A549 (cell line): ENCODE measurements at regions not wholly inside any gene's neighbourhood (a gene's known extent, or its start where the extent isn't known, plus 50 kb on each side); places are given as distances from the start of the nearest gene placed in this dataset.

Experiments
- ATAC-seq, 2 experiments: fragments of 200-7000 bp in 1 of 2; fragments of >200 bp in 1 of 2; cut with Nextera tagmentation in 1 of 2; cut with Tn5 transposase in 1 of 2; 3 replicates each; pipeline versions ENCODE4 v1.8.0 to v1.9.1; 2018 to 2020; ENCODE audit warnings: mild to moderate bottlenecking in 1 of 2, moderate library complexity in 1 of 2
- CTCF ChIA-PET: fragments of 300-600 bp; sonication (Branson Sonifier 250); formaldehyde crosslinking; extraction: SDS; loops from one replicate; lab custom pipeline; 2021; ENCODE audit warnings: antibody characterized with exemption, inconsistent platforms; lab: Yijun Ruan, JAX
- POLR2A ChIA-PET: fragments of 350-600 bp; formaldehyde crosslinking; extraction: SDS; loops from one replicate; lab custom pipeline; 2021; ENCODE audit warnings: antibody characterized with exemption, inconsistent platforms; lab: Yijun Ruan, JAX
- DNase-seq, 2 experiments: peaks; one replicate each; pipeline versions ENCODE4 v3.0.0 to v3.0.0-alpha.2; 2011 to 2016; ENCODE audit warnings: low read depth in 1 of 2, low spot score in 1 of 2
- FAIRE-seq: peaks from 2 replicates; lab custom pipeline; 2011; peaks lifted over from hg19 to GRCh38; lab: Jason Lieb, UNC
- H3K27ac ChIP-seq, 2 experiments: fragments of >200 bp; sonication (Bioruptor Twin); formaldehyde crosslinking; 3 replicates each; pipeline ENCODE4 v1.5.1; 2016 to 2017
- H3K4me1 ChIP-seq: fragments of >200 bp; sonication (Bioruptor Twin); formaldehyde crosslinking; 3 replicates; pipeline ENCODE4 v1.6.1; 2016
- H3K4me2 ChIP-seq: fragments of >200 bp; sonication (Bioruptor Twin); formaldehyde crosslinking; 3 replicates; pipeline ENCODE4 v1.6.1; 2016
- H3K4me3 ChIP-seq: fragments of >200 bp; sonication (Bioruptor Twin); formaldehyde crosslinking; 3 replicates; pipeline ENCODE4 v1.5.1; 2016
- H3K9me3 ChIP-seq: fragments of >200 bp; sonication (Bioruptor Twin); formaldehyde crosslinking; 3 replicates; pipeline ENCODE4 v1.6.1; 2016
- ATOH8 ChIP-seq: fragments of 250-450 bp; sonication (Bioruptor Pico); IDR thresholded peaks from 2 replicates; pipeline ENCODE4 v1.5.0; 2020; ENCODE audit warnings: low read depth, mild to moderate bottlenecking, moderate library complexity
- CBX2 ChIP-seq: fragments of 200-600 bp; sonication (generic); IDR thresholded peaks from 2 replicates; pipeline ENCODE4 v1.6.1; 2016; ENCODE audit warnings: low read depth, mild to moderate bottlenecking, borderline replicate concordance
- CBX8 ChIP-seq: fragments of 200-600 bp; sonication (generic); IDR thresholded peaks from 2 replicates; pipeline ENCODE4 v1.6.1; 2016
- EHMT2 ChIP-seq: fragments of 200-600 bp; sonication (generic); IDR thresholded peaks from 2 replicates; pipeline ENCODE4 v1.6.1; 2016; ENCODE audit warnings: antibody characterized with exemption, low read depth, mild to moderate bottlenecking, moderate library complexity
- ELK1 ChIP-seq: fragments of 150-350 bp; IDR thresholded peaks from 2 replicates; pipeline ENCODE4 v1.6.1; 2014; ENCODE audit warnings: low read depth, mild to moderate bottlenecking, low read length
- FOSL2 ChIP-seq, 2 experiments: fragments of 450-650 bp in 1 of 2; fragments of >200 bp in 1 of 2; sonication (Bioruptor Twin) in 1 of 2; formaldehyde crosslinking; IDR thresholded peaks; 2 replicates each; pipeline versions ENCODE4 v1.5.0 to v1.6.1; 2016 to 2020; ENCODE audit warnings: mild to moderate bottlenecking in 1 of 2, moderate library complexity in 1 of 2
- FOXS1 ChIP-seq: fragments of 250-450 bp; sonication (Bioruptor Pico); IDR thresholded peaks from 2 replicates; pipeline ENCODE4 v1.5.0; 2020; ENCODE audit warnings: mild to moderate bottlenecking, moderate library complexity
- HDAC2 ChIP-seq: fragments of 200-600 bp; sonication (generic); IDR thresholded peaks from 2 replicates; pipeline ENCODE4 v1.6.1; 2016
- HES2 ChIP-seq: fragments of >200 bp; sonication (Bioruptor Twin); formaldehyde crosslinking; IDR thresholded peaks from 2 replicates; pipeline ENCODE4 v1.6.1; 2016
- HMGXB4 ChIP-seq: fragments of 250-450 bp; sonication (Bioruptor Pico); IDR thresholded peaks from 2 replicates; pipeline ENCODE4 v1.5.0; 2021; ENCODE audit warnings: mild to moderate bottlenecking, moderate library complexity, borderline replicate concordance
- HOXA7 ChIP-seq: fragments of 250-450 bp; sonication (Bioruptor Pico); IDR thresholded peaks from 2 replicates; pipeline ENCODE4 v1.5.0; 2020; ENCODE audit warnings: mild to moderate bottlenecking, moderate library complexity
- HOXB13 ChIP-seq: fragments of 250-450 bp; sonication (Bioruptor Pico); IDR thresholded peaks from 2 replicates; pipeline ENCODE4 v1.5.0; 2020; ENCODE audit warnings: low read depth, mild to moderate bottlenecking, moderate library complexity
- KDM1A ChIP-seq: fragments of 200-600 bp; sonication (generic); IDR thresholded peaks from 2 replicates; pipeline ENCODE4 v1.6.1; 2016; ENCODE audit warnings: low read depth, mild to moderate bottlenecking
- MAFK ChIP-seq: fragments of 450-650 bp; IDR thresholded peaks from 2 replicates; pipeline ENCODE4 v1.6.1; 2014; ENCODE audit not compliant: partially characterized antibody
- MAZ ChIP-seq: fragments of 150-350 bp; IDR thresholded peaks from 2 replicates; pipeline ENCODE4 v1.6.1; 2014; ENCODE audit warnings: antibody characterized with exemption, low read depth, low read length, borderline replicate concordance
- PBX3 ChIP-seq: IDR thresholded peaks from 2 replicates; pipeline ENCODE4 v1.6.1; 2012
- POLR2A ChIP-seq: IDR thresholded peaks from 2 replicates; pipeline ENCODE4 v1.6.1; 2012; ENCODE audit warnings: mild to moderate bottlenecking, low read length
- POLR2AphosphoS2 ChIP-seq: conservative IDR thresholded peaks from 2 replicates; pipeline ENCODE4 v1.6.1; 2012; ENCODE audit warnings: low read length, improper control_type of control experiment, inconsistent platforms
- RAD21 ChIP-seq, 2 experiments: fragments of >200 bp in 1 of 2; sonication (Bioruptor Twin) in 1 of 2; formaldehyde crosslinking in 1 of 2; IDR thresholded peaks in 1 of 2; conservative IDR thresholded peaks in 1 of 2; 2 replicates in 1 of 2; 3 replicates in 1 of 2; pipeline ENCODE4 v1.6.1; 2012 to 2018; ENCODE audit warnings: inconsistent platforms in 1 of 2
- SREBF2 ChIP-seq: fragments of 450-650 bp; IDR thresholded peaks from 2 replicates; pipeline ENCODE4 v1.6.1; 2014; ENCODE audit warnings: mild to moderate bottlenecking, moderate library complexity
- TFCP2L1 ChIP-seq: fragments of 250-450 bp; sonication (Bioruptor Pico); IDR thresholded peaks from 2 replicates; pipeline ENCODE4 v1.5.0; 2021; ENCODE audit warnings: mild to moderate bottlenecking
- TP53 ChIP-seq: fragments of 250-450 bp; sonication (Bioruptor Pico); IDR thresholded peaks from 2 replicates; pipeline ENCODE4 v1.5.0; 2021; ENCODE audit warnings: mild to moderate bottlenecking, moderate library complexity
- USF2 ChIP-seq: fragments of 450-650 bp; IDR thresholded peaks from 2 replicates; pipeline ENCODE4 v1.6.1; 2014; ENCODE audit warnings: antibody characterized with exemption
- ZFP36 ChIP-seq: fragments of 450-650 bp; IDR thresholded peaks from 2 replicates; pipeline ENCODE4 v1.6.1; 2014; ENCODE audit warnings: borderline replicate concordance; ENCODE audit not compliant: partially characterized antibody
- WGBS: methylation state at CpG from one replicate; pipeline ENCODE4 v1.1.6; 2017; ENCODE audit errors: missing lambda C conversion rate; 5-methylcytosine and 5-hydroxymethylcytosine counted together

- TF ChIP-seq HMGXB4 (CRISPR knock-in tag): no peak
- TF ChIP-seq PBX3: no peak
- no peak for TF ChIP-seq CBX2
- no peak for TF ChIP-seq RAD21 (conservative IDR thresholded peaks at IDR 0.05 in 1 of 2, IDR thresholded peaks at IDR 0.05 in 1 of 2)
- H3K4me1 ChIP-seq: no peaks in the 10 kb centered on the region
- ChIA-PET CTCF (no interaction called here), POLR2A (no interaction called here)
- WGBS: 12% methylated on average over 2 of the region's 2 CpGs
- no peak overlapping the region for H3K27ac ChIP-seq
- FAIRE-seq (no peak), DNase-seq (no peak), ATAC-seq (no peak)
- H3K9me3 ChIP-seq: no peaks in the 10 kb centered on the region
- no peak overlapping the region for H3K4me2 ChIP-seq
- no peak overlapping the region for H3K4me3 ChIP-seq
Observed at GRCh38 chr4:132180020-132180427, 969.1 kb upstream of the PCDH10 start.

- TF ChIP-seq ELK1 (no peak), CBX8 (no peak), ATOH8 (CRISPR knock-in tag) (no peak), MAFK (no peak), POLR2AphosphoS2 (no peak), FOSL2 (IDR thresholded peaks at IDR 0.05) (no peak), FOSL2 (CRISPR knock-in tag; IDR thresholded peaks at IDR 0.05) (no peak), RAD21 (conservative IDR thresholded peaks at IDR 0.05 in 1 of 2, IDR thresholded peaks at IDR 0.05 in 1 of 2) (no peak), KDM1A (no peak)
- TF ChIP-seq, all 56 proteins: peak for 0
- Histone ChIP-seq H3K9me3 (no peaks in the 10 kb centered on the region), H3K4me2 (peak overlapping the region; percentile 37; the same call in 2 of the 3 replicates), H3K4me1 (no peaks in the 10 kb centered on the region), H3K27ac (no peak overlapping the region), H3K4me3 (no peak overlapping the region)
- DNase-seq (no peak), FAIRE-seq (no peak), ATAC-seq (no peak)
- ChIA-PET CTCF (no interaction called here), POLR2A (no interaction called here)
- 6% methylated on average over 3 of the region's 3 CpGs for WGBS
Observed at GRCh38 chr4:132195176-132195575, 953.9 kb upstream of the PCDH10 start.

GRCh38 chr4:132203618-132204017 lies 945.5 kb upstream of the PCDH10 start:
- CTCF ChIA-PET: no interaction called here
- H3K4me3 ChIP-seq: no peak overlapping the region
- ATAC-seq (no peak), DNase-seq (no peak)
- WGBS: 16% methylated on average over 2 of the region's 2 CpGs
- TF ChIP-seq FOXS1 (CRISPR knock-in tag) (no peak), SREBF2 (no peak), TP53 (CRISPR knock-in tag) (no peak), TFCP2L1 (CRISPR knock-in tag) (no peak), HOXB13 (no peak), POLR2A (no peak), MAFK (no peak), MAZ (no peak), USF2 (no peak), ZFP36 (no peak), HES2 (no peak), HOXA7 (CRISPR knock-in tag) (no peak), HMGXB4 (CRISPR knock-in tag) (no peak), HDAC2 (no peak), EHMT2 (no peak)
- TF ChIP-seq, all 56 proteins: peak for 0
- H3K9me3 ChIP-seq: no peaks in the 10 kb centered on the region
- H3K4me1 ChIP-seq: no peaks in the 10 kb centered on the region
- POLR2A ChIA-PET: no interaction called here
- no peak overlapping the region for H3K4me2 ChIP-seq
- H3K27ac ChIP-seq: no peak overlapping the region
- FAIRE-seq: no peak
